ENCODE measurements at regions not wholly inside any gene's neighbourhood (a gene's known extent, or its start where the extent isn't known, plus 50 kb on each side); places are given as distances from the start of the nearest gene placed in this dataset.
"Not testable (repeated sequence)": the region's sequence is repeated elsewhere in the genome, so short reads cannot be mapped to it uniquely, and the experiment has no call there.

GRCh38 chrX:94686071-94686470, 1012.1 kb downstream of the FAM133A start:
- no peak overlapping the region for H3K4me3 ChIP-seq (replicated peaks in 1 of 2; ENCODE audit: low read depth in 2 of 2, low read length in 2 of 2)
- TF ChIP-seq CTCF (IDR thresholded peaks at IDR 0.05; ENCODE audit: low read depth, low read length): no peak

GRCh38 chrX:94695910-94696309, 1021.9 kb downstream of the FAM133A start:
- no peak for DNase-seq (ENCODE audit: low read depth in 2 of 2)
- no peak overlapping the region for H3K4me3 ChIP-seq (replicated peaks in 1 of 2; ENCODE audit: low read depth in 2 of 2, low read length in 2 of 2)
- TF ChIP-seq CTCF (IDR thresholded peaks at IDR 0.05; ENCODE audit: low read depth, low read length): no peak

More at GRCh38 chrX:94686071-94686470, 1012.1 kb downstream of the FAM133A start:
- no peak for DNase-seq (ENCODE audit: low read depth in 2 of 2)

GRCh38 chrX:94704348-94705256, 1030.6 kb downstream of the FAM133A start:
- not testable (repeated sequence) for DNase-seq (ENCODE audit: low read depth in 2 of 2); H3K4me3 ChIP-seq (replicated peaks in 1 of 2; ENCODE audit: low read depth in 2 of 2, low read length in 2 of 2)

GRCh38 chrX:94721386-94721785, 1047.4 kb downstream of the FAM133A start:
- DNase-seq (ENCODE audit: low read depth in 2 of 2): no peak
- no peak overlapping the region for H3K4me3 ChIP-seq (replicated peaks in 1 of 2; ENCODE audit: low read depth in 2 of 2, low read length in 2 of 2)
- no peak for TF ChIP-seq CTCF (IDR thresholded peaks at IDR 0.05; ENCODE audit: low read depth, low read length)

GRCh38 chrX:94722578-94722977, 1048.6 kb downstream of the FAM133A start:
- no peak for TF ChIP-seq CTCF (IDR thresholded peaks at IDR 0.05; ENCODE audit: low read depth, low read length)

GRCh38 chrX:94742772-94743171, 1068.8 kb downstream of the FAM133A start:
- no peak overlapping the region for H3K4me3 ChIP-seq (replicated peaks in 1 of 2; ENCODE audit: low read depth in 2 of 2, low read length in 2 of 2)
- no peak for DNase-seq (ENCODE audit: low read depth in 2 of 2)
- no peak for TF ChIP-seq CTCF (IDR thresholded peaks at IDR 0.05; ENCODE audit: low read depth, low read length)

More at GRCh38 chrX:94722578-94722977, 1048.6 kb downstream of the FAM133A start:
- H3K4me3 ChIP-seq (replicated peaks in 1 of 2; ENCODE audit: low read depth in 2 of 2, low read length in 2 of 2): no peak overlapping the region
- no peak for DNase-seq (ENCODE audit: low read depth in 2 of 2)

GRCh38 chrX:94743478-94743877, 1069.5 kb downstream of the FAM133A start:
- no peak for DNase-seq (ENCODE audit: low read depth in 2 of 2)
- H3K4me3 ChIP-seq (replicated peaks in 1 of 2; ENCODE audit: low read depth in 2 of 2, low read length in 2 of 2): no peak overlapping the region
- TF ChIP-seq CTCF (IDR thresholded peaks at IDR 0.05; ENCODE audit: low read depth, low read length): no peak

Data from cardiac fibroblast (primary cell).